WTC11 (cell line): ENCODE measurements at regions not wholly inside any gene's neighbourhood (a gene's known extent, or its start where the extent isn't known, plus 50 kb on each side); places are given as distances from the start of the nearest gene placed in this dataset.

Experiments
- CREB1 ChIP-seq: sonication (generic); formaldehyde crosslinking; IDR thresholded peaks from 2 replicates; pipeline ENCODE4 v1.8.0; 2023; ENCODE audit warnings: mild to moderate bottlenecking, missing genetic modification reagents
- CTCF ChIP-seq: fragments of 200-600 bp; IDR thresholded peaks from 2 replicates; pipeline ENCODE4 v1.8.0; 2022; ENCODE audit warnings: antibody characterized with exemption
- ELF4 ChIP-seq: sonication (generic); formaldehyde crosslinking; IDR thresholded peaks from 2 replicates; pipeline ENCODE4 v1.8.1; 2022; ENCODE audit warnings: low read depth, mild to moderate bottlenecking, moderate library complexity, missing genetic modification reagents
- EMX1 ChIP-seq: fragments of 250-450 bp; sonication (Bioruptor Pico); IDR thresholded peaks from 2 replicates; pipeline ENCODE4 v1.8.0; 2021; ENCODE audit warnings: mild to moderate bottlenecking
- JUN ChIP-seq: sonication (generic); formaldehyde crosslinking; IDR thresholded peaks from 2 replicates; pipeline ENCODE4 v1.8.0; 2023; ENCODE audit warnings: mild to moderate bottlenecking, missing genetic modification reagents
- MAX ChIP-seq: sonication (generic); formaldehyde crosslinking; IDR thresholded peaks from 2 replicates; pipeline ENCODE4 v1.8.0; 2022; ENCODE audit warnings: mild to moderate bottlenecking, missing genetic modification reagents

GRCh38 chr7:135817583-135817982, 69.0 kb upstream of the FAM180A start:
- TF ChIP-seq JUN (CRISPR knock-in tag) (no peak), ELF4 (CRISPR knock-in tag) (no peak), CREB1 (CRISPR knock-in tag) (no peak), CTCF (no peak), MAX (CRISPR knock-in tag) (no peak), EMX1 (no peak)
